MCF 10A (cell line): ENCODE measurements at regions not wholly inside any gene's neighbourhood (a gene's known extent, or its start where the extent isn't known, plus 50 kb on each side); places are given as distances from the start of the nearest gene placed in this dataset.

Experiments used
- BruUV-seq: library from RNA; stranded (reverse); fragments of 400-500 nt; replicated peaks from 2 replicates; lab custom pipeline; 2021; lab: Mats Ljungman, UMichigan
- CTCF ChIA-PET: fragments of 300-600 bp; sonication (Branson Sonifier 250); formaldehyde crosslinking; extraction: SDS; loops from one replicate; lab custom pipeline; 2021; ENCODE audit warnings: antibody characterized with exemption, inconsistent platforms; lab: Yijun Ruan, JAX
- POLR2A ChIA-PET: fragments of 300-600, 350-650 bp; sonication (Branson Sonifier 250); formaldehyde crosslinking; extraction: SDS; loops from one replicate; lab custom pipeline; 2020; ENCODE audit warnings: antibody characterized with exemption, inconsistent platforms; lab: Yijun Ruan, JAX
- DNase-seq: peaks from one replicate; pipeline ENCODE4 v3.0.0-alpha.2; 2018; ENCODE audit not compliant: unreplicated experiment
- H3K27ac Mint-ChIP-seq: one replicate; pipeline ENCODE4 v1.8.0; 2022; ENCODE audit warnings: mild to moderate bottlenecking, low read depth, mixed read lengths; ENCODE audit not compliant: unreplicated experiment
- H3K27me3 Mint-ChIP-seq: one replicate; pipeline ENCODE4 v1.8.0; 2022; ENCODE audit warnings: mixed read lengths; ENCODE audit not compliant: insufficient read depth, unreplicated experiment
- H3K36me3 Mint-ChIP-seq: one replicate; pipeline ENCODE4 v1.8.0; 2022; ENCODE audit warnings: mild to moderate bottlenecking, moderate library complexity, mixed read lengths; ENCODE audit not compliant: insufficient read depth, unreplicated experiment
- H3K4me1 Mint-ChIP-seq: one replicate; pipeline ENCODE4 v1.8.0; 2022; ENCODE audit warnings: mixed read lengths; ENCODE audit not compliant: insufficient read depth, unreplicated experiment
- H3K4me3 Mint-ChIP-seq: one replicate; pipeline ENCODE4 v1.8.0; 2022; ENCODE audit warnings: mild to moderate bottlenecking, moderate library complexity, mixed read lengths; ENCODE audit not compliant: unreplicated experiment
- H3K9me3 Mint-ChIP-seq: one replicate; pipeline ENCODE4 v1.8.0; 2022; ENCODE audit warnings: mixed read lengths; ENCODE audit not compliant: unreplicated experiment
- intact Hi-C: fragments of 100-400 bp; cut with micrococcal nuclease; formaldehyde crosslinking; loops from 2 replicates; pipeline ENCODE4 v1.14.1; 2022
- TF ChIP-seq, protein P1 (sequence below): fragments of 200-600 bp; IDR thresholded peaks from one replicate; pipeline ENCODE4 v1.8.0; 2022; ENCODE audit warnings: antibody characterized with exemption, mild to moderate bottlenecking; ENCODE audit not compliant: unreplicated experiment

DNA sequence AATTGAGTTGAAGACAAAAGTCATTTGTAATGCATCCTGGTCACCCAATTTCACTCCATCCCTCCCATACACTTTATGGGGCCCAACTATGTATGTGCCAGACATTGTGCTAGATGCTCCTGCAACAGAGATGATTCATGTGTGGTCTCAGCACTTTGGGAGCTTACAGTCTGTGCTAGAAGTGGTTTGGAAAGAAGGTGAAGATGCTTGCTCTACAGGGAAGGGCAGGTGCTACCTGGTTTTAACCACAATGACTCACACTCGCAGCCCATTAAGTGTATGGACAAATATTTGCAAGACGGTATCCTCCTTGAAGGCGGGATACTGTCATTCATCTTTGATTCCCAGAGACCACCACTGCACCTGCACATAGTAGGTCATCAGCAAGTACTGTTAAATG, 257.6 kb downstream of the OTUD1 start:
- Mint-ChIP-seq H3K27me3 (peaks cover 84% of the 10 kb centered on the region), H3K36me3 (no peaks in the 10 kb centered on the region), H3K4me1 (no peaks in the 10 kb centered on the region), H3K27ac (no peak overlapping the region), H3K4me3 (no peak overlapping the region), H3K9me3 (no peaks in the 10 kb centered on the region)
- intact Hi-C loops = no loop called here
- BruUV-seq = no TSS peak
- DNase-seq = peak; percentile 32
- TF ChIP-seq, protein P1, sequence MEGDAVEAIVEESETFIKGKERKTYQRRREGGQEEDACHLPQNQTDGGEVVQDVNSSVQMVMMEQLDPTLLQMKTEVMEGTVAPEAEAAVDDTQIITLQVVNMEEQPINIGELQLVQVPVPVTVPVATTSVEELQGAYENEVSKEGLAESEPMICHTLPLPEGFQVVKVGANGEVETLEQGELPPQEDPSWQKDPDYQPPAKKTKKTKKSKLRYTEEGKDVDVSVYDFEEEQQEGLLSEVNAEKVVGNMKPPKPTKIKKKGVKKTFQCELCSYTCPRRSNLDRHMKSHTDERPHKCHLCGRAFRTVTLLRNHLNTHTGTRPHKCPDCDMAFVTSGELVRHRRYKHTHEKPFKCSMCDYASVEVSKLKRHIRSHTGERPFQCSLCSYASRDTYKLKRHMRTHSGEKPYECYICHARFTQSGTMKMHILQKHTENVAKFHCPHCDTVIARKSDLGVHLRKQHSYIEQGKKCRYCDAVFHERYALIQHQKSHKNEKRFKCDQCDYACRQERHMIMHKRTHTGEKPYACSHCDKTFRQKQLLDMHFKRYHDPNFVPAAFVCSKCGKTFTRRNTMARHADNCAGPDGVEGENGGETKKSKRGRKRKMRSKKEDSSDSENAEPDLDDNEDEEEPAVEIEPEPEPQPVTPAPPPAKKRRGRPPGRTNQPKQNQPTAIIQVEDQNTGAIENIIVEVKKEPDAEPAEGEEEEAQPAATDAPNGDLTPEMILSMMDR = no peak
- ChIA-PET CTCF (interaction anchor here (1.5 kb wide), 1 partner anchor 539 kb away, joined by 4 read pairs; no protein-coding TSS in a partner anchor), POLR2A (no interaction called here)

GRCh38 chr10:23702977-23703414, 264.1 kb downstream of the OTUD1 start:
- H3K4me1 Mint-ChIP-seq = peaks cover 6% of the 10 kb centered on the region
- no peak overlapping the region for H3K27ac Mint-ChIP-seq
- H3K27me3 Mint-ChIP-seq = peaks cover 39% of the 10 kb centered on the region
- H3K9me3 Mint-ChIP-seq = no peaks in the 10 kb centered on the region
- intact Hi-C loops = loop anchor here (1.0 to 2.0 kb wide), 4 partner anchors 168 to 544 kb away; no protein-coding TSS in a partner anchor
- ChIA-PET POLR2A (interaction anchor here (1.0 kb wide), 1 partner anchor 388 kb away, joined by 3 read pairs; no protein-coding TSS in a partner anchor), CTCF (interaction anchor here (0.5 to 3.6 kb wide), 18 partner anchors 10 to 556 kb away, joined by 3 to 29 read pairs (median 4); no protein-coding TSS in a partner anchor)
- no peaks in the 10 kb centered on the region for H3K36me3 Mint-ChIP-seq
- peak overlapping the region; percentile 64 for H3K4me3 Mint-ChIP-seq
- no TSS peak for BruUV-seq
- TF ChIP-seq, protein P1 = peak; percentile 83
- peak; percentile 81 for DNase-seq

GRCh38 chr10:23715363-23715762, 276.5 kb downstream of the OTUD1 start:
- intact Hi-C loops = no loop called here
- H3K27ac Mint-ChIP-seq = no peak overlapping the region
- no TSS peak for BruUV-seq
- TF ChIP-seq, protein P1 = no peak
- POLR2A ChIA-PET = no interaction called here
- no peaks in the 10 kb centered on the region for H3K4me1 Mint-ChIP-seq
- no peak for DNase-seq
- no peak overlapping the region for H3K4me3 Mint-ChIP-seq
- CTCF ChIA-PET = interaction anchor here (1.6 kb wide), 1 partner anchor 13 kb away, joined by 6 read pairs; no protein-coding TSS in a partner anchor
- H3K27me3 Mint-ChIP-seq = peaks cover 56% of the 10 kb centered on the region
- no peaks in the 10 kb centered on the region for H3K36me3 Mint-ChIP-seq
- H3K9me3 Mint-ChIP-seq = no peaks in the 10 kb centered on the region

- H3K36me3 Mint-ChIP-seq = no peaks in the 10 kb centered on the region
- no peak overlapping the region for H3K4me3 Mint-ChIP-seq
- peaks cover 47% of the 10 kb centered on the region for H3K27me3 Mint-ChIP-seq
- CTCF ChIA-PET = no interaction called here
- POLR2A ChIA-PET = no interaction called here
- H3K4me1 Mint-ChIP-seq = no peaks in the 10 kb centered on the region
- TF ChIP-seq, protein P1 = no peak
- BruUV-seq = no TSS peak
- intact Hi-C loops = no loop called here
- no peaks in the 10 kb centered on the region for H3K9me3 Mint-ChIP-seq
- no peak overlapping the region for H3K27ac Mint-ChIP-seq
- DNase-seq = no peak
Measured at GRCh38 chr10:23717913-23718312, 279.0 kb downstream of the OTUD1 start.
